ENCODE measurements at regions not wholly inside any gene's neighbourhood (a gene's known extent, or its start where the extent isn't known, plus 50 kb on each side); places are given as distances from the start of the nearest gene placed in this dataset.
"Not testable (repeated sequence)": the region's sequence is repeated elsewhere in the genome, so short reads cannot be mapped to it uniquely, and the experiment has no call there.

DNA sequence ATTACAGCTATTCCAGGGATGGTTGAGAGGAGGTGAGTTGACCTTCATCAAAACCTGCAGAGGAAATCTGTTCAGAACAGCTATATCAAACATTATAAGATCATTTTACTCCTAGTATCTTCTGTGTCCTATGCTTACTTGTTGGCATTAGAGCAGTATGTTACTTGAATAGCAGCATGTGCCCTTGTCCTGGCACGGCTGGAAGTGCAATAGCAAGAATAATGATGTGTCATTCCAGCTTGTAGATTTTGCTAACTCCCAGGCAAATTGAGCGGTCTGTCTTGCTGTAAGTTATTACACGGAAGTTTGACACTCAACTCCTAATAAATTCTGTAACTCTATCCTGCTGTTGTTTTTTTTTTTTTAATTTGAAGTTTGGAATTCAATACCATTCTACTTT lies 385.5 kb downstream of the TENT5A start:
- no peak for DNase-seq (ENCODE audit: low spot score)

DNA sequence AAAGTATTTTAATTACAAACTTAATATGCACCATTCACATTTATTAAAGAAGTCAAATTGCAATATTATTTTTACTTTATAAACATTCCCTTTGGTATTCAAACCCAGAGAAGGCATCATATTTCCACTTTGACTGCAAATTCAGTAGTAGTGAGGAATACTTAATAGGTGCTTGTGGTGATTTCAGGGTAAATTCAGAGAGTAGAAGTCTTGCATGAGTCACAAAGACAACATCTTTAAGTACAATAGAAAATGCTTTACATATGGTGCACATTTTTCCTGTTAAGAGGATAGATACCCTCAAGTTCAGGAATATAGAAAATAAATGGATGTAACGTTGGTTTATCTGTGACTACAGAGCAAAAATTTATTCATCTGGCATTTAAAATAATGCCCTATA lies 390.2 kb downstream of the TENT5A start:
- no peak for DNase-seq (ENCODE audit: low spot score)

DNA sequence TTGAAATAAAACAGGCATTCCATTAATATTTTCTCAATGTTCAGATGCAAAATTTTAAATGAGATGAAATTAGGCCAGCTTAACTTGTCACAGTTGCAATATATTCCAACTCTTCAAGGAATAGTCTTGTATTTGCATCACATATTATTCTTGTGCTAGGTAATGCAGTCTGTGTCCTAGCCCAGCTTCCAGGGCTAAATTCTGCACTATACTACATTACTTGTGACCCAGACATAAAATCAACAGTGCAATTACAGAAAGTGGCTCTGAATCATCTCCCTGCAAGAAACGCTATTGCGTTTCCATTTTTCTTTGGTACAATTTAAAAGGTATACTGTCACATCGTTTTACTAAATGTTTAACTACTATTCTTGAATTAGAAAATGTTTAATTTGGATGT lies 399.2 kb downstream of the TENT5A start:
- no peak for DNase-seq (ENCODE audit: low spot score)

DNA sequence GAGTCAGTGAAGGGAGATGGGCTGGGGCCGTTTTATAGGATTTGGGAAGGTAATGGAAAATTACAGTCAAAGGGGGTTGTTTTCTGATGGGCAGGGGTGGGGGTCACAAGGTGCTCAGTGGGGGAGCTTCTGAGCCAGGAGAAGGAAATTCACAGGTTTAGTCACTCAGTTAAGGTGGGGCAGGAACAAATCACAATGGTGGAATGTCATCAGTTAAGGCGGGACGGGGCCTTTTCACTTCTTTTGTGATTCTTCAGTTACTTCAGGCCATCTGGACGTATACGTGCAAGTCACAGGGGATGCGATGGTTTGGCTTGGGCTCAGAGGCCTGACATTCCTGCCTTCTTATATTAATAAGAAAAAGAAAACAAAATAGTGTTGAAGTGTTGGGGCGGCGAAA lies 408.5 kb downstream of the TENT5A start:
- not testable (repeated sequence) for DNase-seq (ENCODE audit: low spot score)

DNA sequence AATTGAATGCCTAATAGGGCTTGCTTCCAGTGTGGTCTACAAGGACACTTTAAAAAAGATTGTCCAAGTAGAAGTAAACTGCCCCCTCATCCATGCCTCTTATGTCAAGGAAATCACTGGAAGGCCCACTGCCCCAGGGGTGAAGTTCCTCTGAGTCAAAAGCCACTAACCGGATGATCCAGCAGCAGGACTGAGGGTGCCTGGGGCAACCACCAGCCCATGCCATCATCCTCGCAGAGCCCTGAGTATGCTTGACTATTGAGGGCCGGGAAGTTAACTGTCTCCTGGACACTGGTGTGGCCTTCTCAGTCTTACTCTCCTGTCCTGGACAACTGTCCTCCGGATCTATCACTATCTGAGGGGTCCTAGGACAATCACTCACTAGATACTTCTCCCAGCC lies 411.5 kb downstream of the TENT5A start:
- no peak for DNase-seq (ENCODE audit: low spot score)

DNA sequence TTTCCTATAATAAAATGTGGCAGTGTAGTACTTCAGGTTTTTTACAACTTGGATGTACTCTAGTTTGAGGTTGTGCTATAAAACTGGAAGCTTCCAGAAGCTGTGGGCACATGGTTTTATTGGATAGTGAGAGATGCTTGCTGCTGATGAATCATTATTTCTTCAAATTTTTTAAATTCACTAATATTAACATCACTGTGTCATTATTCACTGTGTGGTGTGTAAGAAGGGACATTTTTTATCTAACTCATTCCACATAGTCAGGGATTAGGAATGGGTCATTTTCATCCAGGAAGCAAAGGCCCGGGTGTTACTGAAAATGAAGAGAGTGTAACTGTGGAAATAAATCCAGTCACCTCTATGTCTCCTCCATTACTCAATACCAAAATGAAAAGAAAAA lies 421.0 kb downstream of the TENT5A start:
- no peak for DNase-seq (ENCODE audit: low spot score)

DNA sequence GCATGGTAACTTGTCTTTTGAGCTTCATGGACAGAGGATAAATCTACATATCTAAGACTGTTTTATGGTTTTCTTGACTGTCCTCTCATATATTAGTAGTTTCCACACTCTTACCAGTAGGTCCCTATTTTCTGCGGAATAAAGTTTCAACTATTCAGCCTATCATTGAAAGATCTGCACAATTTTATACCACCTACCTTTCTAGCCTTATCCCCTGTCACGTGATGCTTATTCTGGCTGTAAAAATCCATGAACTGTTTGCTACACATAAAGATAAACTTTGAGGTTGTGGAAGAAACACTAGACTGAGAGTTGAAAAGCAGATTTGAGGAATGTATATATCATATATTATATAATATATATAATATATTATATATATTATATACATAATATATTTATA lies 423.8 kb downstream of the TENT5A start:
- no peak for DNase-seq (ENCODE audit: low spot score)

DNA sequence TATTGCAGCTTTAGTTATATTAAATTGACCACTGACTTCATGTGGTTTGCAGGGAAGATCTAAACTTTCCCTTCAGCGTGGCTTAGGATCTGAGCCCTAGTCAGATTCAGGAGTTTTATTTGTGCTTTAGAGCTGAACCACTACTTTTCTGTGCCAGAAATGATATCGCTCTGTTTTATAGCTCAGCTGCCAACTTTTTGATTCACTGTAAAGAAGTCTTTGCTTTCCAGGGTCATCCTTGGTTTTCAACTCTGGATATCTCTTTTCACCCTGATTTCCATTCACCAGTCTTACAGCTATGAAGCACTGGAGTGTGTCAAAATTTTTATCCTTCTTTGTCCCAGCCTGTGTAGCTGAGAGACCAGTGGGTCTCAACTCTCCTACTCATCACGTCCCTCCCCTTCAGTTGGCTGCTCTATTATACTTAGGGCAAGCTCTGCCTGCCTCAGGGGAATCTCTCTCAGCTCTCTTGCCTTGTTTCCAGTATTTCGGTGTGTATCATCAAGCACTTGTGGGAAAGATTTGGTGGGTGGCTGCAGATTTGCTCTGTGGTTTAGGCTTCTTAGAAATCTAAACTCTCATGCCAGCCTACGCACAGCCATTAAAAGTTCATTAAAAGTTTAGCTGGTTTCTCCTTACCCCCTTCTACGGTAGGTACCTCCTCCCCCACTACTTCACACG lies 425.5 kb downstream of the TENT5A start:
- no peak for DNase-seq (ENCODE audit: low spot score)

DNA sequence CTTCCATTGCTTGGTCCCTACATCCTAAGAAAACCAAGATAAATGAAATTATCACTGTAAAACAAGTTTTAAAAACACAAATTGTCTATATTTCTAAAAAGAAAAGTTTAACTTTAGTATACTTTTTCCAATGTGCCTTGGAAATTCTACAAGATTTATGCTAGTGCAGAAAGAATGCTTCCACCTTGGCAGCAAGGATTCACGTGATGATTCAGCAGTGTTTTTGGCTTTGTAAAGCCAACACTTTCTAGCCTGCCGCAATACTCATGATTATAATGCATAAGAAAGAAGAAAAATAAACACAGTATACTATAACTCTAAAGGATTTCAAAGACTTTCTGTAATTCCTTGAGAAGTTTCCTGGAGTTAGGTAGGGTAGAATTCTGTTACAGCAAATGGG lies 442.7 kb downstream of the TENT5A start:
- DNase-seq (ENCODE audit: low spot score): no peak

DNA sequence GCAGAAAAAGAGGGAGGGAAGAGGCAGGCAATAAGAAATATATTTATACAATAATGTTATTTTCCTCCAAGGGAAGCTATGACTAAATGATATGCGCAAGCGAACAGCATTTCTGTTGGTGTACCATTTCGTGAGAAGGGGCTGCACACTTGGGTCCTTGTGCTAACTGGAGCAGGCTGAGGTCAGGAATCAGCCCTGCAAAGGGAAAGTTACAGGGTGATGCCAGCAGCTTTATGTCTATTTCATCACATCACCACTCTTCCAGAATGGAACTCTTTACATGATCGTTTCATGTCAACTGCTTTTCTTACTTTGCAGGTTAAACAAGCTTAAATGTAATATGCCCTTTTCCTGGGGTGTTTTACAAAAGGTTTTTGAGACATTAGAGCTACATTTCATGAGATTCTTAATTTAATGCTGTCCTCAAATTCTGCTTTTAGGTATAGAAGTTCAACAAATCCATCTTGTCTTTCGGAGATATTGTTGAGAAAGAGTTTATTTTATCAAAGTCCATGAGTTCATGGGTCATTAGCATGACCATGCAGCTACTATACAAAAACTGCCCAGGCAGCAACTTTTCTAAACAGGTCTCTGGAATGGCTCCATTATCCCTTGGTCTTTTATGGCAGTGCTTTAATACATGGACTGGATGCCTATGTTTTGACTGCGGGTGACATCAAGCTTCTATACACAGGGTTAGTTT lies 443.8 kb downstream of the TENT5A start:
- no peak for DNase-seq (ENCODE audit: low spot score)

DNA sequence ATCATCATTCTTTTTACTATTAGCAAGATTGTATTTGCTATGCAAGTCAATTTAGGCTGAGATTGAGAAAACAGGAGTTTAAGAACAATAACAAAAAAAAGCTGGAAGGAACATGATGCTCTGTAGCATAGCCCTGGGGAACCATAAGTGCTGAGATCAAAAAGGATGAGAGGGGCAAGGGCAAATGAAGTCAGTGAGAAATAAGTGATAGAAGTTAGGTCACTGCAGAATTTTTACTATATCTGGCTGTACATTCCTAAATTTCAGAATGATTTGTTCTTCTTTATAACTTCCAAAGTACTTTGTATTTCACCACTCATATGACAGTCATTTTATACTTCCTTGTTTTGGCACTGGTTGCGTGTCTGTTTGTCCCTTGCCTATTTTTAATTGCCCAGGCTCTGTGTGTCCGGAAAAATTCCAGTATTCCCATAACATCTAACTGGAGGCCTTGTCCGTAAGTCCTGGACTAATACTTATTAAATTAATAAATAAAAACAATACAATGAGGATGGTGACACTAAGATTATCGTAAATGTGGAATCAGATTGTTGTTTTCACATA lies 444.7 kb downstream of the TENT5A start:
- DNase-seq (ENCODE audit: low spot score): no peak

DNA sequence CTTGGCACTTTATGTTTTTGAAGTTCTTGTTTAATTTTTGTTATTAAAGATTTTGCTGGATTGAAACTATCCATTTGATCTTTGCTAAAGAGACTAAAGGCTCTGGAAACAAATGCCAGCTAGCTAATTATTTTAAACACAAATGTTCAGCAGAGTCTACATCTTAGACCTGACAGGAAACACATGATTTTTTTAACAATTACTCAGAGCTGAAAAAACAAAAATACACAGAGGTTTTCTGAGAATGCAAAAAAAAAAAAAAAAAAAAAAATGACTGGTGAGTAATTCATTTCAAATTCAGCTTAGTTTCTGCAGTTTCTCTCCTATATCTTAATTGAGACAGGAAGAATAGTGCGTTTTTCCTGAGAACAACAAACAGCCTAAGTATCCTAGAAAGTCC lies 448.0 kb downstream of the TENT5A start:
- no peak for DNase-seq (ENCODE audit: low spot score)

DNA sequence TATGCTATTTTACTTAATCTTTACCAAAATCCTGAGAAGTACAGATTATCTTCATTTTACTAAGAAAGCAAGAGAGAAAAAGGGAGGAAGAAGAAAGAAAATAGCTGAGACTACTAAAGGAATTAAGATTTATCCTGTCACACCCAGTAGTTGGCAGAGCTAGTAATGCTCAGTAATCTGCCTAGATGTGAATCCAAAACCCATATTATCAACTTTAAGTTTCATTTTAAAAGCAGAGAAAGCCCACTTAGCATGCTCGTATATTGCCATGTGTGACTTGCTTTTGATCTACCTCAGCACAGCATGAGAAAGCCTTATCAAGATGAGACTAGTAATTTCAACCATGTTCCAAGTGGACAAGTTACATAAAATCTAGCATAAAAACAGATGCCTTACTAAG lies 451.5 kb downstream of the TENT5A start:
- no peak for DNase-seq (ENCODE audit: low spot score)

DNA sequence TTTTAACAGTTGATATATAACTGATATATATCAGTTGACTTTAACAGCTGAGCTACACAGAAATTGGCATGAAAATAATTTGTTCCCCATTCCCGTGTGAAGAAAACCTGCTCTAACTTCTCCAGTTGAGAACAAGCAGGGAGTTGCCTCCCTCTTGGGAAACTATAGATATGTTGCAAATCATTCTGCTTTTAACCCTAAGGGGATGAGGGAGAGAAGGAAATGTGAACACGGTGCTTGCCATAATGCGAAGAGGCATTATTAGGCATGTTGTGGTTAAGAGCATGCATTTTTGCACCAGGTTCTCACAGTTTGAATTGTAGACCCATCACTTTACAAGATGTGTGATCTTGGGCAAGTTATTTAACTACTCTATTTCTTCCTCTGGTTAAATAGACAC lies 453.7 kb downstream of the TENT5A start:
- DNase-seq (ENCODE audit: low spot score): no peak

DNA sequence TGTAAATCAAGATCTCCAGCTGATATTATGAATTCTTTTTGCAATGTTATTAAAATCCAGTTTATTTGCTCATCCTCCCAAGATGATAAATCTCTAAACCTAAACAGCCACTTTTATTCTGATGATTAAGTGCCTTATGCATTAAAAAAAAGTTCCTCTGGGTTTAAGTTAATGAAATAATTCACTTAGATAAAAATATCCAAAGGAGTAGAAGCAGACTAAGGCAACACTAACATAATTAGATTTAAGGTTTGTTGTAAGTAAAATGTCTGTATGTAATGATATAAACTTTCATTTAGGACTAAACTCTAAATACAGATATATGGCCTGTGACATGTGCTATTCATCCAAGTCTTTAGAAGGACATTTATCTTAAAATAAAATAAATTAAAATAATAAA lies 457.2 kb downstream of the TENT5A start:
- DNase-seq (ENCODE audit: low spot score): no peak

DNA sequence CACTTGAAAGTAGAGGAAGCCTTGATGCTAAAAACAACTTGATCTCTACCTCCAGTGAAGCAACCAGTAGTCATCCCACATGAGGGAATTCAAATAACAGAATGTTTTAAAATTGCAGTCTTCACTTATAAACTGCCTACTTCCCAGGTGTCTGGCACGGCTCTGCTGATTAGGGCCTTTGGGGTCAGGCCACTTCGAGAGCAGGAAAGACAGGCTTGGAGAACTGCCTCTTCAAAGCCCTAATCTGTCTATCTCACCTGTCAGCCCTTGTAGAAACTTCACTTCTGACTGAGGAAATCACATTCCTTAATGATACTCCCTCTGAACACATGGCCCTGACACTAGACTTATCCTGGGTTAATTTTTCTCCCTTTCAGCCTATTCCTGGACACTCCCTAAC lies 458.6 kb downstream of the TENT5A start:
- no peak for DNase-seq (ENCODE audit: low spot score)

DNA sequence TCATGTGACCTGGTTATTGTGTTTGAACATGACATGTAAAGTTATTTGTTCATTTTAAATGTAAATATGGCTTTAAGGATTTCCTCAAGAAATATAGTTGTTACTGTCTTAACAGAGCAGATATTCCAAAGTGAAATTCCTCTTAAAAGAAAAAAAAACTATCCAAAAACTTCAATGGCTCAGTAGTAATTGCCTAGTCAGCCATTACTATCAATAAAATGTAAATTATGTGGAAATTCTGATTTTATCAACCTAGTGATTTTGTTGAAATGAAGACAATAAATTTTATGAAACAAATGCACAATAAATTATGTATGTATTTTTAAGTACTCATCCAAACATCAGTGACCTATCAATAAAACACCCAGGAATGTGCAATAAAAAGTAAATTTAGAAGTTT lies 463.3 kb downstream of the TENT5A start:
- DNase-seq (ENCODE audit: low spot score): no peak

DNA sequence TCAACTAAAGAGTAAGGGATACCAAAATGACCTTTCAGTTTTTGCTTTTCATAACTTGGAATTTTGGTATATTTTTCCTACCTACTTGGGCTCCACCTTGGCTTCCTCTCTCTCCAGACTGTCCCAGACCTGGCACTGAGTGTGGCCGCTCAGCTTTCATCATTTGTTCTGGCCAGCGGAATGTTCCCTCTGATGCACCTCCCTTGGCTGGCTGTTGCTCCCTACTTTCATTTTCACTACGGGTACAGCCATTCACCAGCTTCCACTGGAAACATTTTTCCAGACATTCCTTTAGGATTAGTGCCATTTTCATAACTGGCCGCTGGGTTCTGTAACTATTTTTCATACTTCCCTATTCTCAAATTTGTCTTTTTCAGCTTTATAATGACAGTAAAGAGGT lies 487.4 kb downstream of the TENT5A start:
- no peak for DNase-seq (ENCODE audit: low spot score)

DNA sequence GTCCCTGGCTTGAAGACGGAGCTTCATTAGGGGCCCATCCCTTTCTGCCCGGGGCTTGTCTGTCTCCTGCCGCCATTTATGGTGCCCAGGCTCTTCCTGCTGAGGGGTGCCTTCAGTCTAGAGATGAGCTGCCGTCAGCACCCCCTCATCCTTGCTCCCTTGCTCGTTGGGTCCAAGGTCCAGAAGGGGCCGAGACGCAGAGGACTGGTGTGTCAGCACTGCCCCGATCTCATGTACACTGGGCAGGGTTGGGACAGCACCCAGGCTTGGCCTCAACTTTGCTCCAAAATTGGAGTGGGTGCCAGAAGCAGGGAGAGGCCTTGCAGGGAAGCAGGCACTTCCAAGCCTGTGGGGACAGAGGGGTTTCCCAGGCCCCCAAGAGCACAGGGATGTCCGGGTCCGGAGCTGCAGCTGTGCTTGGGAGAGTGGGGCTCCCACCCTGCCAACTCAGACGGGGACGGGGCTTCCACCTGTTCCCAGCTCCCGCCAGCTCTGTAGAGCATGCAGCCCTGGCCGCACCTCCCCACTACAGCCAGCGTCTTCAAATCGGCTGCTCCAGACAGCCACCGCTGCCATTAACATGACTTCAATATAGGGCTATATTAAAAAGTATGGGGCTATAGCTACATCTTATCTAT lies 488.8 kb downstream of the TENT5A start:
- DNase-seq (ENCODE audit: low spot score): no peak

DNA sequence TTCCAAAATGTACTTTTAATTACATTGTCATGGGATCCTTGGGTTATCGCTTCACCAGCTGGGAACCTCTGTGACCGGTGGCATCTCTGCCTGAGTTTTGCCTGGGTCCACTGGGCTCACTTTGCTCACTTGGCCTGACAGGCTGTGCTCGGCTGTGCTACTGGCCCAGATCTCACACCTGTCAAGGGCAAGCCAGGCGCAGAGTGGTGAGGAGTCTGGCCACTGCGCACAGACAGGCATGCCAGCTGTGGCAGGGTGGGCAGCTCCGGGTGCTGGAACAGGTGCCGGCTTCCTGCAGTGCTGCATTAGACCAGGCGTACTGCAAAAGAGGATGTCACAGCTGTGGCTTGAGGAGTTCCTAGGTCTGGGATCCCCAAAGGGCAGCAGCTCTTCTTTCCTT lies 489.8 kb downstream of the TENT5A start:
- no peak for DNase-seq (ENCODE audit: low spot score)

DNA sequence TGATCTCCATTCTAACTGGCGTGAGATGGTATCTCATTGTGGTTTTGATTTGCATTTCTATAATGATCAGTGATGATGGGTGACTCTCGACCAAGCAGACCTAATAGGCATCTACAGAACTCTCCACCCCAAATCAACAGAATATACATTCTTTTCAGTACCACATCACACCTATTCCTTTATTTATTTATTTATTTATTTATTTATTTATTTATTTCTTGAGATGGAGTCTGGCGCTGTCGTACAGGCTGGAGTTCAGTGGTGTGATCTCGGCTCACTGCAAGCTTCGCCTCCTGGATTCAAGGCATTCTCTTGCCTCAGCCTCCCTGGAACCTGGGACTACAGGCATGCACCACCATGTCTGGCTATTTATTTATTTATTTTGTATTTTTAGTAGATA lies 496.3 kb downstream of the TENT5A start:
- DNase-seq (ENCODE audit: low spot score): not testable (repeated sequence)

DNA sequence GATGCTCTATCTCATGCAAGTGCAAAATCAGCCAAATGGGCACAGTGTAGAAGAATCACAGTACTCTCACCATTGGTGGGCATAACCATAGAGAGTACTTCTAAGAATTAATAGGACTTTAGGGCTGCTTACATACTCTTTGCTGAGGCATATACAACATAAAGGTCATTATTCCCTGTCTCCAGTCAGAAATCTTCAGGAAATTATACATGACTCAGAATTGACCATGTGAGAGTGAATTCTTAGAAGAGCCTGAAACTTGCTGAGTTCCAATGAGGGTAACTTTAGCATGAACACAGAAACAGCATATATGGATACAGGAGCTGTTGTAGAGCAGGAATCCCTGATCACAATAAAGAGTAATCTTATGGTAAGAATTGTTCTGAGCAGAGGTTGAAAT lies 498.7 kb downstream of the TENT5A start:
- DNase-seq (ENCODE audit: low spot score): no peak

DNA sequence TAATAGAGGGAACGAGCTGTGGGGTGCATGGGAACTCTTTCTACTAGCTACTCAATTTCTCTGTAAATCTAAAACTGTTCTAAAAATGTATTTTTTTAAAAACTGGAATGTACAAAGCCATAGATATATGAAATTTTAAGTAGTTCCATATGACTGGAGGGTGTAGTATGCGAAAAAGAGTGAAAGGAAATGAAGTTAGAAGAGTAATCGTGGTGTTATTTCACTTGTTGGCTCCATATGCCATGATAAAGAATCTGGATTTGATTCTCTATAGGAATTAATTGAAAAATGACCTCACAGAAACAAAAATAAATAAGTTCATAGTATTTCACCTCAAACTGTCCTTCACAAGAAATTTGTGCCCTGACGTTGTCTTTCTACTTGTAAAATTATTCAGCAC lies 500.2 kb downstream of the TENT5A start:
- DNase-seq (ENCODE audit: low spot score): no peak

All from HT-29 (cell line).